ENCODE measurements at regions not wholly inside any gene's neighbourhood (a gene's known extent, or its start where the extent isn't known, plus 50 kb on each side); places are given as distances from the start of the nearest gene placed in this dataset.

DNA sequence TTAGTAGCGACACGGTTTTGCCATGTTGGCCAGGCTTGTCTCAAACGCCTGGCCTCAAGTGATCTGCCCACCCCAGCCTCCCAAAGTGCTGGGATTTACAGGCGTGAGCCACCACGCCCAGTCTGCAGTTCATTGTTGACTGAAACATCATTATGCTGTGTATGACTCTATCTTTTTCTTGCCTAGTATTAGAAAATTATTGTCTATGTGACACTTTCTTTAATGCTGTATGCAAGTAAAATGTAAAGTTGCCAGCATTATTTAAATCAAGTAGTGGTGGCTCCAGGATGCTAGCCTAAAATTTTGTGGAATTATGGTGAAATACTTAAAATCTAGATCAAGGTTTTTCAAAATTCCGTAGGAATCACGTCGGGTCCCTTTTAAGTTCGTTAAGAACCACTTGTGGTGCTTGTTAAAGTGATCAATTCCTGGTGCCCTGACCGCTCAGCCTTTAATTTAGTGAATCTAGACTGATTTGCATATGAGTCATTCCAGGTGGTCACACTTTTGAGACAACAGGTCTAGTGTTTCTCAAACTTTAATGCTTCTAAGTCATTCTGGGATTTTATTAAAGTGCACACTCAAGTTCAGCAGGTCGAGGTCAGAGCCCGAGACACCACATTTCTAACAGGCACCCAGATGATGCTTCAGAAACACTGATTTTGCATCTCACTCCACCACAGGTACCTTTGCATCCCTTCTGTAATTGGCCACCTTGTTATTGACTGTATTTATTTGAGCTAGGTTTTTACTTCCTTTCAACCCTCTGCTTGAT, 132.6 kb upstream of the MTHFD1L start:
- DNase-seq (ENCODE audit: low read depth) = no peak
- no peak overlapping the region for H3K4me3 ChIP-seq (ENCODE audit: low read depth, low read length)
- no peak for TF ChIP-seq CTCF (conservative IDR thresholded peaks at IDR 0.05; ENCODE audit: low read depth, low read length)

GRCh38 chr6:150733726-150734125, 131.8 kb upstream of the MTHFD1L start:
- no peak overlapping the region for H3K4me3 ChIP-seq (ENCODE audit: low read depth, low read length)
- DNase-seq (ENCODE audit: low read depth) = no peak
- TF ChIP-seq CTCF (conservative IDR thresholded peaks at IDR 0.05; ENCODE audit: low read depth, low read length) = no peak

- no peak overlapping the region for H3K4me3 ChIP-seq (ENCODE audit: low read depth, low read length)
- no peak for TF ChIP-seq CTCF (conservative IDR thresholded peaks at IDR 0.05; ENCODE audit: low read depth, low read length)
- DNase-seq (ENCODE audit: low read depth) = no peak
These were observed 131.3 kb upstream of the MTHFD1L start for GRCh38 chr6:150734235-150734634.

DNA sequence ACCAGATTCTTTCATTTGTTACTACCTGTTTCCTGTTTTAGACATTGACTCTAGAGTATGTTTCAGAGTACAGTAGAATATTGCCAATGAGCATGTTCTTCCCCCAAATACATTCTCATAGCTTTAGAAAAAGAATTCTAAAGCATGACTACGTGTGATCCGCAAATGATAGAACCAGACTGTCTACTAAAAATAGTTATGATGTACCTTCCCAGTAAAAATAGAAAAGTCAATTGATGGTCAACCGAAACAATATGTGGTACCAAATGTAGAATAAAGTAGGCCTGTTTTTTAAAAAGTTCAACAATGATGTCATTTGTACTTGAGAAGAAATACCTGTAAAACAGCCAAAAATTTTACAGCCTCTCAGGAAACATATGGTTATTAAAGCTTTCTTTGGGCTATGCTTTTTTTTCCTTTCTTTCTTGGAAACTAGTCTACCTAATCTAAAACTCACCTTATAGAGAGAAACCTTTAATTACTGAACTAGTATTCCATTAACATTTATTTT, 130.1 kb upstream of the MTHFD1L start:
- no peak overlapping the region for H3K4me3 ChIP-seq (ENCODE audit: low read depth, low read length)
- no peak for TF ChIP-seq CTCF (conservative IDR thresholded peaks at IDR 0.05; ENCODE audit: low read depth, low read length)
- no peak for DNase-seq (ENCODE audit: low read depth)

GRCh38 chr6:150738092-150738629, 127.3 kb upstream of the MTHFD1L start:
- no peak overlapping the region for H3K4me3 ChIP-seq (ENCODE audit: low read depth, low read length)
- DNase-seq (ENCODE audit: low read depth) = no peak
- no peak for TF ChIP-seq CTCF (conservative IDR thresholded peaks at IDR 0.05; ENCODE audit: low read depth, low read length)

DNA sequence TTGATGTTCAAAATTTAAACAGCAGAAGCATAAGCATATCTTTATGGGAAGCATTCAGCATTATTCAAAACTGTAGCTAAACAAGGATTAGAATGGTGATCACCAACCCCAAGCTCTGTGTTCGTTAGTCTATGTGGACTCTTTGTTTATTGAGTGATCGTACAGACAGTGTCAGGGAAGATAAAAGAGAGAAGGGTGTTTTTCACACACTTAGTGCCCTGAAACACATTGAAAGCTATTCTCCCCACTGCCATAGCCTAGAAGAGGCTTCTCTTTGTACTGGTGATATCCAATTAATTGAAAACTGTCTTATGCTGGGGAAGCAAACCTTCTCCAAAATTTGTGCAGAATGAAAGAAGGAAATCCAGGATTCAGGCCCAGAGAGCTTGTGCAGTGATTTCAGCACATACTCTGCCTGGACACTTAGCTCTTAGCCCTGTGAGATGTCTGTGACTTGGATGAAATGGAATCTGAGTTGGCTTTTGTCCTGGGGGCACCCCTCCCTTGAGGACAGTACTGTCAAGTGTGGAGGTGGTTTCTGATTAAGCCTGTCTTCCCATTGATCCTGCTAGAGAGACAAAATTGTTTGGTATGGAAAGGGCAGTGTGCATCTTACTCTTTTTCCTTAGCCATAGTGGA, 125.7 kb upstream of the MTHFD1L start:
- no peak for DNase-seq (ENCODE audit: low read depth)
- no peak for TF ChIP-seq CTCF (conservative IDR thresholded peaks at IDR 0.05; ENCODE audit: low read depth, low read length)
- H3K4me3 ChIP-seq (ENCODE audit: low read depth, low read length) = no peak overlapping the region
